ENCODE measurements at regions not wholly inside any gene's neighbourhood (a gene's known extent, or its start where the extent isn't known, plus 50 kb on each side); places are given as distances from the start of the nearest gene placed in this dataset.

DNA sequence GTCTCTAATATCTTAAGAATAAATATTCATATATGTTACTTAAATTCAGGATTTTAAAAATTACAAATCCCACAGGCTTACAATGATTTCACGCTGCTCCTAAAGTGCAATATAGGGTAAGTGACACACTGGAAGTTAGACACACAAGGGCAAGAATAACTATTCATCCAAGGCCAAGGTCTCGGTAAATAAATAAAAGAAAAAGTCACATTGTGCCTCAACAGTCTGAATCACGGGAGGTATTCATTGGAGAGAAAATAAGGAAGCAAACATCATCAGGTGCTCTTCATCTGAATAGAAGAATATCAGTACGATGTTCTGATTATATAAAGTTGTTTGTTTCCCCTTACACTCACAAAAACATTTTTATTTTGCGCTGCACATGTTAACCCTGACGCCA lies 820.2 kb downstream of the TRIB2 start:
- H3K23me2 ChIP-seq (ENCODE audit: insufficient read length, low read depth, low read length, poor library complexity, severe bottlenecking): no peaks in the 10 kb centered on the region
- no peak overlapping the region for H3K56ac ChIP-seq (ENCODE audit: insufficient read length, low read depth, low read length)
- H3K14ac ChIP-seq (ENCODE audit: insufficient read depth, low read length): no peak overlapping the region
- H2BK120ac ChIP-seq (ENCODE audit: low read depth, low read length, poor library complexity, severe bottlenecking): no peak overlapping the region
- H3K4ac ChIP-seq (ENCODE audit: low read depth, low read length): no peak overlapping the region
- peaks cover 0 to under 1% of the 10 kb centered on the region in 2 experiments; a peak in 2 of 4 replicates for H3K4me1 Mint-ChIP-seq
- H3K4me3 Mint-ChIP-seq: no peak overlapping the region
- no peak overlapping the region for H2AFZ ChIP-seq (ENCODE audit: low read length)
- TF ChIP-seq, protein P1, sequence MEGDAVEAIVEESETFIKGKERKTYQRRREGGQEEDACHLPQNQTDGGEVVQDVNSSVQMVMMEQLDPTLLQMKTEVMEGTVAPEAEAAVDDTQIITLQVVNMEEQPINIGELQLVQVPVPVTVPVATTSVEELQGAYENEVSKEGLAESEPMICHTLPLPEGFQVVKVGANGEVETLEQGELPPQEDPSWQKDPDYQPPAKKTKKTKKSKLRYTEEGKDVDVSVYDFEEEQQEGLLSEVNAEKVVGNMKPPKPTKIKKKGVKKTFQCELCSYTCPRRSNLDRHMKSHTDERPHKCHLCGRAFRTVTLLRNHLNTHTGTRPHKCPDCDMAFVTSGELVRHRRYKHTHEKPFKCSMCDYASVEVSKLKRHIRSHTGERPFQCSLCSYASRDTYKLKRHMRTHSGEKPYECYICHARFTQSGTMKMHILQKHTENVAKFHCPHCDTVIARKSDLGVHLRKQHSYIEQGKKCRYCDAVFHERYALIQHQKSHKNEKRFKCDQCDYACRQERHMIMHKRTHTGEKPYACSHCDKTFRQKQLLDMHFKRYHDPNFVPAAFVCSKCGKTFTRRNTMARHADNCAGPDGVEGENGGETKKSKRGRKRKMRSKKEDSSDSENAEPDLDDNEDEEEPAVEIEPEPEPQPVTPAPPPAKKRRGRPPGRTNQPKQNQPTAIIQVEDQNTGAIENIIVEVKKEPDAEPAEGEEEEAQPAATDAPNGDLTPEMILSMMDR (conservative IDR thresholded peaks at IDR 0.05): no peak
- no peak overlapping the region for H2BK12ac ChIP-seq (ENCODE audit: insufficient read length, low read depth, low read length)
- no peak overlapping the region for H2BK5ac ChIP-seq (ENCODE audit: insufficient read length, low read length)
- H3K9ac ChIP-seq (ENCODE audit: extremely low read depth, insufficient read length, low read length): no peak overlapping the region
- no peaks in the 10 kb centered on the region for H4K20me1 ChIP-seq (ENCODE audit: control insufficient read depth, insufficient read depth, insufficient read length)
- no peak overlapping the region for H2AK5ac ChIP-seq (ENCODE audit: insufficient read length, low read length)
- no peak overlapping the region for H3K4me2 ChIP-seq (ENCODE audit: insufficient read depth, insufficient read length, low read length)
- no peak overlapping the region for H4K5ac ChIP-seq (ENCODE audit: insufficient read length, low read depth, low read length)
- H4K8ac ChIP-seq (replicated peaks; ENCODE audit: insufficient read length, low read depth, low read length): no peak overlapping the region
- no peaks in the 10 kb centered on the region for H3K27me3 ChIP-seq (ENCODE audit: insufficient read depth, low read length)
- H3K27ac Mint-ChIP-seq: no peak overlapping the region
- H3K36me3 Mint-ChIP-seq (ENCODE audit: insufficient read depth in 1 of 3, low read depth in 3 of 3): peaks cover 0 to 2% (median 0%) of the 10 kb centered on the region in 3 experiments; a peak in 1 of 7 replicates
- H3K27ac ChIP-seq (ENCODE audit: insufficient read length, low read depth, low read length): no peak overlapping the region
- H3K9me3 ChIP-seq (ENCODE audit: control insufficient read depth, low read depth, low read length): no peaks in the 10 kb centered on the region
- H3K4me1 ChIP-seq (ENCODE audit: insufficient read depth, low read length): no peaks in the 10 kb centered on the region
- WGBS (ENCODE audit: extremely low coverage, insufficient read length, low lambda C conversion rate): no CpG with 5 or more reads among the region's 6 CpGs
- no peaks in the 10 kb centered on the region for H3K79me2 ChIP-seq (ENCODE audit: insufficient read depth, low read length)
- H3K23ac ChIP-seq (ENCODE audit: insufficient read length, low read depth, low read length): no peak overlapping the region
- no peak for DNase-seq
- no peak overlapping the region for H2BK15ac ChIP-seq (ENCODE audit: low read depth, low read length)
- peaks cover 0 to 2% of the 10 kb centered on the region in 2 experiments; a peak in 2 of 5 replicates for H3K9me3 Mint-ChIP-seq
- H3K79me1 ChIP-seq (ENCODE audit: insufficient read depth, low read depth, low read length, poor library complexity, severe bottlenecking): no peaks in the 10 kb centered on the region
- no peak overlapping the region for H3T11ph ChIP-seq (ENCODE audit: low read length)
- H4K91ac ChIP-seq (ENCODE audit: insufficient read length, low read depth, low read length): no peak overlapping the region
- H3K18ac ChIP-seq (ENCODE audit: insufficient read length, low read depth, low read length): no peak overlapping the region
- H3K27me3 Mint-ChIP-seq (ENCODE audit: low read depth): no peaks in the 10 kb centered on the region
- H2BK20ac ChIP-seq (ENCODE audit: low read depth, low read length, poor library complexity, severe bottlenecking): no peak overlapping the region
